Middle frontal gyrus (tissue), 1 donor: ENCODE measurements at regions not wholly inside any gene's neighbourhood (a gene's known extent, or its start where the extent isn't known, plus 50 kb on each side); places are given as distances from the start of the nearest gene placed in this dataset.
A peak's percentile ranks its signal among the peaks of the same experiment; 100 is the strongest.

ENCODE experiments used
- DNase-seq: peaks from one replicate; pipeline ENCODE4 v3.0.0-alpha.2; 2015; ENCODE audit warnings: low spot score; ENCODE audit errors: extremely low spot score

- DNase-seq: no peak
Observed at GRCh38 chr7:46155367-46155766, 234.3 kb upstream of the IGFBP3 start.

- DNase-seq: no peak
Observed at GRCh38 chr7:46153951-46154787, 233.1 kb upstream of the IGFBP3 start.

- no peak for DNase-seq
Observed at GRCh38 chr7:46153583-46153950, 232.5 kb upstream of the IGFBP3 start.

- DNase-seq: no peak
Observed at GRCh38 chr7:46152696-46153095, 231.6 kb upstream of the IGFBP3 start.

- DNase-seq: peak; percentile 14
Observed at GRCh38 chr7:46150721-46151120, 229.6 kb upstream of the IGFBP3 start.

- DNase-seq: no peak
Observed at GRCh38 chr7:46150202-46150601, 229.1 kb upstream of the IGFBP3 start.

- no peak for DNase-seq
Observed at GRCh38 chr7:46147871-46148270, 226.8 kb upstream of the IGFBP3 start.

GRCh38 chr7:46146454-46147255 is 225.6 kb upstream of the IGFBP3 start:
- no peak for DNase-seq

GRCh38 chr7:46145412-46145811 is 224.3 kb upstream of the IGFBP3 start:
- DNase-seq: no peak

- DNase-seq: no peak
Observed at GRCh38 chr7:46143949-46144917, 223.2 kb upstream of the IGFBP3 start.

GRCh38 chr7:46143421-46143820 is 222.3 kb upstream of the IGFBP3 start:
- DNase-seq: no peak

GRCh38 chr7:46139079-46139478 is 218.0 kb upstream of the IGFBP3 start:
- DNase-seq: no peak

GRCh38 chr7:46137725-46138124 is 216.7 kb upstream of the IGFBP3 start:
- DNase-seq: no peak

- no peak for DNase-seq
Observed at GRCh38 chr7:46135557-46135956, 214.5 kb upstream of the IGFBP3 start.

- no peak for DNase-seq
Observed at GRCh38 chr7:46134795-46135194, 213.7 kb upstream of the IGFBP3 start.

GRCh38 chr7:46134385-46134784 is 213.3 kb upstream of the IGFBP3 start:
- DNase-seq: no peak

- DNase-seq: no peak
Observed at GRCh38 chr7:46133751-46134150, 212.7 kb upstream of the IGFBP3 start.

- DNase-seq: no peak
Observed at GRCh38 chr7:46133072-46133471, 212.0 kb upstream of the IGFBP3 start.

- DNase-seq: no peak
Observed at GRCh38 chr7:46131916-46132795, 211.1 kb upstream of the IGFBP3 start.

- DNase-seq: no peak
Observed at GRCh38 chr7:46129831-46130230, 208.8 kb upstream of the IGFBP3 start.
